ENCODE measurements at regions not wholly inside any gene's neighbourhood (a gene's known extent, or its start where the extent isn't known, plus 50 kb on each side); places are given as distances from the start of the nearest gene placed in this dataset.

DNA sequence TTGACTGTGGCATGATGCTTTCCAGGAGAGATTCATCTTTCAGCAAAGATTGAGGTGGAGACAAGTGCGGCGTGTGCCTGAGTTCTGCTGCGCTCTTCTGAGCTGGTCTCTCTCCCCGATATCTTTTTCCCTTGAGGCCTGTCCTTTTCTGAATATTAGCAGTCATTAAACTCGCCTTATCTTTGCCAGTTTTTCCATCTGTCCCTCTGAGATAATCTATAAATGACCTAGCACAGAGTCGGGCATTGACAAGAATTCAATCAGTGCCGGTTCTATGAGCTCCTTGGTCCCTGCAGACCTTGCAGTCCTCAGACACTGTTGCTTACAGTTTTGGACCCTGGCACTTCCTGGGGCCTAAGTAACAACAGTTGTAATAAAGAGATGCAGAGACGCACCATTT is 89.7 kb upstream of the IKZF1 start:
- CTCF ChIA-PET = interaction anchor here (0.9 to 2.9 kb wide), 11 partner anchors 9 to 948 kb away, joined by 3 to 17 read pairs (median 4); no protein-coding TSS in a partner anchor
- no peak for TF ChIP-seq CHD2 (IDR thresholded peaks at IDR 0.05; ENCODE audit: borderline replicate concordance, low read depth, low read length)
- TF ChIP-seq, protein P1, sequence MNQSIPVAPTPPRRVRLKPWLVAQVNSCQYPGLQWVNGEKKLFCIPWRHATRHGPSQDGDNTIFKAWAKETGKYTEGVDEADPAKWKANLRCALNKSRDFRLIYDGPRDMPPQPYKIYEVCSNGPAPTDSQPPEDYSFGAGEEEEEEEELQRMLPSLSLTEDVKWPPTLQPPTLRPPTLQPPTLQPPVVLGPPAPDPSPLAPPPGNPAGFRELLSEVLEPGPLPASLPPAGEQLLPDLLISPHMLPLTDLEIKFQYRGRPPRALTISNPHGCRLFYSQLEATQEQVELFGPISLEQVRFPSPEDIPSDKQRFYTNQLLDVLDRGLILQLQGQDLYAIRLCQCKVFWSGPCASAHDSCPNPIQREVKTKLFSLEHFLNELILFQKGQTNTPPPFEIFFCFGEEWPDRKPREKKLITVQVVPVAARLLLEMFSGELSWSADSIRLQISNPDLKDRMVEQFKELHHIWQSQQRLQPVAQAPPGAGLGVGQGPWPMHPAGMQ (IDR thresholded peaks at IDR 0.05; ENCODE audit: borderline replicate concordance) = no peak
- BruUV-seq (replicated peaks) = no TSS peak
- Histone ChIP-seq H3K4me2 (ENCODE audit: control insufficient read depth, insufficient read depth) (no peak overlapping the region), H4K20me1 (ENCODE audit: control insufficient read depth, insufficient read depth) (no peaks in the 10 kb centered on the region), H3K27me3 (replicated peaks in 1 of 2; ENCODE audit: control insufficient read depth in 2 of 2, insufficient read depth in 2 of 2, low read length in 1 of 2) (no peaks in the 10 kb centered on the region), H3K27ac (ENCODE audit: control insufficient read depth, insufficient read depth) (no peak overlapping the region), H3K4me1 (ENCODE audit: control insufficient read depth, insufficient read depth, low read length) (peaks cover 9% of the 10 kb centered on the region), H2AFZ (ENCODE audit: control insufficient read depth, low read depth, low read length) (no peak overlapping the region), H3K9me3 (replicated peaks; ENCODE audit: control insufficient read depth, insufficient read depth, low read length) (no peaks in the 10 kb centered on the region), H3K79me2 (ENCODE audit: control insufficient read depth, insufficient read depth, low read length) (no peaks in the 10 kb centered on the region), H3K4me3 (no peak overlapping the region), H3K36me3 (ENCODE audit: control insufficient read depth in 2 of 2, insufficient read depth in 2 of 2, low read length in 1 of 2) (no peaks in the 10 kb centered on the region), H3K9ac (ENCODE audit: control insufficient read depth, insufficient read depth, low read length) (no peak overlapping the region)
- intact Hi-C loops (cut with micrococcal nuclease; ENCODE audit: unreplicated experiment) = no loop called here
- in situ Hi-C loops (cut with MboI) = no loop called here
- no peak for FAIRE-seq
- RAD21 ChIA-PET (ENCODE audit: unreplicated experiment) = interaction anchor here (0.7 to 6.5 kb wide), 10 partner anchors 9 to 202 kb away, joined by 3 to 47 read pairs (median 4); no protein-coding TSS in a partner anchor
- DNase-seq (ENCODE audit: low read depth, low spot score) = no peak
- SMC1A ChIA-PET (ENCODE audit: uncharacterized antibody, unreplicated experiment) = interaction anchor here (1.0 to 16.6 kb wide), 11 partner anchors 12 to 203 kb away, joined by 3 to 274 read pairs (median 4); no protein-coding TSS in a partner anchor
- POLR2A ChIA-PET = interaction anchor here (0.6 kb wide), 1 partner anchor 67 kb away, joined by 3 read pairs; no protein-coding TSS in a partner anchor
- no peak for ATAC-seq
- WGBS (ENCODE audit: insufficient coverage, insufficient replicate concordance, low lambda C conversion rate, missing lambda C conversion rate) = 52% methylated on average over 8 of the region's 8 CpGs

DNA sequence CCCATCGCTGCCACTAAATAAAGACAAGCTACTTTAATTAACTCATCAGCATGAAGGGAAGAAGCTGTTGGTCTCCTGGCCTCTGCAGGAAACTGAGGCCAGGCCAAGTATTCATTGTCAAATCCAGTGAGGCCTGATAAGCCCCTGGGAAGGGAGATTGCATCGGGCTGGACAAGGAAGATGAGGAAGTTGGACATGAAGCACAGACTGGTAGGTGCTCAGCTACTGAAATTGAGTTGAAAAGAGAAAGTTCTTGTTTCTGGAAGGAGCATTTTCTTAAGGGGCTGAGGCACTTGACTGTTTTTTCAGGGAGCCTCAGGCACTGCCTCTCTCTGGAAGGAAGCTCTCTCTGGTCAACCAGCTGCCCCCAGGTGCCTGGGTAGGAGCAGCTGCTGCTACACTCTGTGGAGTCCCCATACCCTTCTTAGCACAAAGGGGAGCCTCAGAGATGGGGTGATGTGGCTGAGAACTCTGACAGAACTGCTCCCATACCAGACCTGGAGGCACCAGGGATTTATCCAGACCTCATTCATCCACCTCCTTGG is 90.3 kb upstream of the IKZF1 start:
- Histone ChIP-seq H3K79me2 (ENCODE audit: control insufficient read depth, insufficient read depth, low read length) (no peaks in the 10 kb centered on the region), H3K9me3 (replicated peaks; ENCODE audit: control insufficient read depth, insufficient read depth, low read length) (no peaks in the 10 kb centered on the region), H3K36me3 (ENCODE audit: control insufficient read depth in 2 of 2, insufficient read depth in 2 of 2, low read length in 1 of 2) (no peaks in the 10 kb centered on the region), H4K20me1 (ENCODE audit: control insufficient read depth, insufficient read depth) (no peaks in the 10 kb centered on the region), H2AFZ (ENCODE audit: control insufficient read depth, low read depth, low read length) (no peak overlapping the region), H3K4me3 (no peak overlapping the region), H3K27ac (ENCODE audit: control insufficient read depth, insufficient read depth) (no peak overlapping the region), H3K9ac (ENCODE audit: control insufficient read depth, insufficient read depth, low read length) (no peak overlapping the region), H3K4me1 (ENCODE audit: control insufficient read depth, insufficient read depth, low read length) (peaks cover 9% of the 10 kb centered on the region), H3K4me2 (ENCODE audit: control insufficient read depth, insufficient read depth) (no peak overlapping the region), H3K27me3 (replicated peaks in 1 of 2; ENCODE audit: control insufficient read depth in 2 of 2, insufficient read depth in 2 of 2, low read length in 1 of 2) (no peaks in the 10 kb centered on the region)
- intact Hi-C loops (cut with micrococcal nuclease; ENCODE audit: unreplicated experiment) (no loop called here), in situ Hi-C loops (cut with MboI) (no loop called here)
- no peak for ATAC-seq
- no TSS peak for BruUV-seq (replicated peaks)
- DNase-seq (ENCODE audit: low read depth, low spot score) = no peak
- POLR2A ChIA-PET = interaction anchor here (0.6 to 1.4 kb wide), 3 partner anchors 52 to 124 kb away, joined by 3 read pairs; no protein-coding TSS in a partner anchor
- 48% methylated on average over 2 of the region's 2 CpGs for WGBS (ENCODE audit: insufficient coverage, insufficient replicate concordance, low lambda C conversion rate, missing lambda C conversion rate)
- TF ChIP-seq KAT2A (conservative IDR thresholded peaks at IDR 0.05; ENCODE audit: control insufficient read depth, low read depth, low read length) = no peak
- no peak for TF ChIP-seq DPF2 (IDR thresholded peaks at IDR 0.05)
- RAD21 ChIA-PET (ENCODE audit: unreplicated experiment) = interaction anchor here (0.8 to 6.5 kb wide), 10 partner anchors 9 to 203 kb away, joined by 3 to 47 read pairs (median 4); no protein-coding TSS in a partner anchor
- CTCF ChIA-PET = interaction anchor here (1.0 to 2.9 kb wide), 15 partner anchors 9 to 949 kb away, joined by 3 to 17 read pairs (median 3); no protein-coding TSS in a partner anchor
- no peak for FAIRE-seq
- SMC1A ChIA-PET (ENCODE audit: uncharacterized antibody, unreplicated experiment) = interaction anchor here (0.6 to 16.6 kb wide), 17 partner anchors 9 to 204 kb away, joined by 3 to 274 read pairs (median 4); no protein-coding TSS in a partner anchor

All from GM12878 (cell line).